ENCODE measurements at regions not wholly inside any gene's neighbourhood (a gene's known extent, or its start where the extent isn't known, plus 50 kb on each side); places are given as distances from the start of the nearest gene placed in this dataset.

- no peak overlapping the region for H3K27ac ChIP-seq
- H3K4me1 ChIP-seq (ENCODE audit: control insufficient read depth in 1 of 2, insufficient read depth in 1 of 2, low read depth in 1 of 2, low read length in 1 of 2): peaks cover 7 to 13% of the 10 kb centered on the region in 2 experiments
- no peaks in the 10 kb centered on the region for H3K9me3 ChIP-seq
- H3K36me3 ChIP-seq: no peaks in the 10 kb centered on the region
- no peak for TF ChIP-seq CTCF (IDR thresholded peaks at IDR 0.05)
- peaks cover 100% of the 10 kb centered on the region for H3K27me3 ChIP-seq
- H3K4me3 ChIP-seq (ENCODE audit: low read depth in 1 of 2, low read length in 1 of 2): no peak overlapping the region
Observed at GRCh38 chr10:11680496-11680895, 61.7 kb upstream of the ECHDC3 start.

- no peak for TF ChIP-seq CTCF (IDR thresholded peaks at IDR 0.05)
- Histone ChIP-seq H3K4me1 (ENCODE audit: control insufficient read depth in 1 of 2, insufficient read depth in 1 of 2, low read depth in 1 of 2, low read length in 1 of 2) (peaks cover 4 to 8% of the 10 kb centered on the region in 2 experiments), H3K9me3 (no peaks in the 10 kb centered on the region), H3K27ac (no peak overlapping the region), H3K27me3 (peaks cover 98% of the 10 kb centered on the region), H3K36me3 (no peaks in the 10 kb centered on the region), H3K4me3 (ENCODE audit: low read depth in 1 of 2, low read length in 1 of 2) (no peak overlapping the region)
Observed at GRCh38 chr10:11679946-11680345, 62.2 kb upstream of the ECHDC3 start.

GRCh38 chr10:11678074-11678793 lies 63.9 kb upstream of the ECHDC3 start:
- H3K4me1 ChIP-seq (ENCODE audit: control insufficient read depth in 1 of 2, insufficient read depth in 1 of 2, low read depth in 1 of 2, low read length in 1 of 2): peaks cover 0 to 3% of the 10 kb centered on the region in 2 experiments
- no peak overlapping the region for H3K27ac ChIP-seq
- no peaks in the 10 kb centered on the region for H3K36me3 ChIP-seq
- no peak overlapping the region for H3K4me3 ChIP-seq (ENCODE audit: low read depth in 1 of 2, low read length in 1 of 2)
- H3K27me3 ChIP-seq: peaks cover 96% of the 10 kb centered on the region
- no peaks in the 10 kb centered on the region for H3K9me3 ChIP-seq
- TF ChIP-seq CTCF (IDR thresholded peaks at IDR 0.05): no peak

GRCh38 chr10:11677480-11677879 lies 64.7 kb upstream of the ECHDC3 start:
- H3K36me3 ChIP-seq: no peaks in the 10 kb centered on the region
- H3K27ac ChIP-seq: no peak overlapping the region
- peaks cover 0 to 3% of the 10 kb centered on the region in 2 experiments for H3K4me1 ChIP-seq (ENCODE audit: control insufficient read depth in 1 of 2, insufficient read depth in 1 of 2, low read depth in 1 of 2, low read length in 1 of 2)
- H3K27me3 ChIP-seq: peaks cover 94% of the 10 kb centered on the region
- no peak for TF ChIP-seq CTCF (IDR thresholded peaks at IDR 0.05)
- no peaks in the 10 kb centered on the region for H3K9me3 ChIP-seq
- no peak overlapping the region for H3K4me3 ChIP-seq (ENCODE audit: low read depth in 1 of 2, low read length in 1 of 2)

- Histone ChIP-seq H3K27ac (no peak overlapping the region), H3K4me3 (ENCODE audit: low read depth in 1 of 2, low read length in 1 of 2) (no peak overlapping the region), H3K4me1 (ENCODE audit: control insufficient read depth in 1 of 2, insufficient read depth in 1 of 2, low read depth in 1 of 2, low read length in 1 of 2) (no peaks in the 10 kb centered on the region), H3K9me3 (no peaks in the 10 kb centered on the region), H3K27me3 (peaks cover 56% of the 10 kb centered on the region), H3K36me3 (no peaks in the 10 kb centered on the region)
- TF ChIP-seq CTCF (IDR thresholded peaks at IDR 0.05): no peak
Observed at GRCh38 chr10:11673346-11674280, 62.2 kb upstream of the USP6NL start.
